Astrocyte (in vitro differentiated cells and primary cell): ENCODE measurements at regions not wholly inside any gene's neighbourhood (a gene's known extent, or its start where the extent isn't known, plus 50 kb on each side); places are given as distances from the start of the nearest gene placed in this dataset.

Experiments used
- EZH2 ChIP-seq: IDR thresholded peaks from 2 replicates; pipeline ENCODE4 v1.6.1; 2012; ENCODE audit warnings: mild to moderate bottlenecking, low read length, inconsistent platforms; ENCODE audit not compliant: insufficient read depth
- TF ChIP-seq, protein P1 (sequence below): IDR thresholded peaks from 2 replicates; pipeline ENCODE4 v1.5.1; 2011; ENCODE audit warnings: low read depth, mild to moderate bottlenecking, inconsistent platforms, low read length, moderate library complexity; ENCODE audit not compliant: insufficient read depth

- TF ChIP-seq, protein P1, sequence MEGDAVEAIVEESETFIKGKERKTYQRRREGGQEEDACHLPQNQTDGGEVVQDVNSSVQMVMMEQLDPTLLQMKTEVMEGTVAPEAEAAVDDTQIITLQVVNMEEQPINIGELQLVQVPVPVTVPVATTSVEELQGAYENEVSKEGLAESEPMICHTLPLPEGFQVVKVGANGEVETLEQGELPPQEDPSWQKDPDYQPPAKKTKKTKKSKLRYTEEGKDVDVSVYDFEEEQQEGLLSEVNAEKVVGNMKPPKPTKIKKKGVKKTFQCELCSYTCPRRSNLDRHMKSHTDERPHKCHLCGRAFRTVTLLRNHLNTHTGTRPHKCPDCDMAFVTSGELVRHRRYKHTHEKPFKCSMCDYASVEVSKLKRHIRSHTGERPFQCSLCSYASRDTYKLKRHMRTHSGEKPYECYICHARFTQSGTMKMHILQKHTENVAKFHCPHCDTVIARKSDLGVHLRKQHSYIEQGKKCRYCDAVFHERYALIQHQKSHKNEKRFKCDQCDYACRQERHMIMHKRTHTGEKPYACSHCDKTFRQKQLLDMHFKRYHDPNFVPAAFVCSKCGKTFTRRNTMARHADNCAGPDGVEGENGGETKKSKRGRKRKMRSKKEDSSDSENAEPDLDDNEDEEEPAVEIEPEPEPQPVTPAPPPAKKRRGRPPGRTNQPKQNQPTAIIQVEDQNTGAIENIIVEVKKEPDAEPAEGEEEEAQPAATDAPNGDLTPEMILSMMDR = no peak
- TF ChIP-seq EZH2 = no peak
These were observed 418.4 kb downstream of the PDCD6IP start for GRCh38 chr3:34216711-34217335.
